Trophoblast cell (in vitro differentiated cells and primary cell): ENCODE measurements at regions not wholly inside any gene's neighbourhood (a gene's known extent, or its start where the extent isn't known, plus 50 kb on each side); places are given as distances from the start of the nearest gene placed in this dataset.
A peak's percentile ranks its signal among the peaks of the same experiment; 100 is the strongest.

Experiments
- DNase-seq, 2 donors: peaks; one replicate each; pipeline ENCODE4 v3.0.0-alpha.2; 2016
- H2AFZ ChIP-seq: 2 replicates; pipeline ENCODE4 v1.6.1; 2013; ENCODE audit warnings: low read length, moderate library complexity, mild to moderate bottlenecking; ENCODE audit not compliant: insufficient read depth, poor library complexity
- H2AK5ac ChIP-seq: 2 replicates; pipeline ENCODE4 v1.6.1; 2013; ENCODE audit warnings: mild to moderate bottlenecking, low read length
- H2BK120ac ChIP-seq: 2 replicates; pipeline ENCODE4 v1.6.1; 2013; ENCODE audit warnings: low read length, mild to moderate bottlenecking, moderate library complexity; ENCODE audit not compliant: insufficient read depth, poor library complexity
- H2BK12ac ChIP-seq: 2 replicates; pipeline ENCODE4 v1.6.1; 2013; ENCODE audit warnings: mild to moderate bottlenecking, low read length, moderate library complexity
- H2BK5ac ChIP-seq: 2 replicates; pipeline ENCODE4 v1.6.1; 2013; ENCODE audit warnings: low read length, low read depth, moderate library complexity, mild to moderate bottlenecking; ENCODE audit not compliant: poor library complexity
- H3K14ac ChIP-seq: 2 replicates; pipeline ENCODE4 v1.6.1; 2013; ENCODE audit warnings: mild to moderate bottlenecking, low read length
- H3K18ac ChIP-seq: 2 replicates; pipeline ENCODE4 v1.6.1; 2013; ENCODE audit warnings: mild to moderate bottlenecking, low read length
- H3K23ac ChIP-seq: 2 replicates; pipeline ENCODE4 v1.6.1; 2013; ENCODE audit warnings: low read length
- H3K27ac ChIP-seq: 2 replicates; pipeline ENCODE4 v1.5.1; 2013; ENCODE audit warnings: low read depth, mild to moderate bottlenecking, inconsistent platforms, low read length, moderate library complexity
- H3K27me3 ChIP-seq: 2 replicates; pipeline ENCODE4 v1.6.1; 2013; ENCODE audit warnings: inconsistent platforms, mild to moderate bottlenecking, low read length, moderate library complexity; ENCODE audit not compliant: insufficient read depth
- H3K36me3 ChIP-seq, 2 experiments: 1 replicate in 1 of 2; 2 replicates in 1 of 2; pipeline ENCODE4 v1.6.1; 2013; ENCODE audit warnings: low read length in 2 of 2, mild to moderate bottlenecking in 2 of 2, moderate library complexity in 1 of 2; ENCODE audit not compliant: insufficient read depth in 2 of 2, control insufficient read depth in 1 of 2
- H3K4ac ChIP-seq: 2 replicates; pipeline ENCODE4 v1.6.1; 2013; ENCODE audit warnings: low read depth, mild to moderate bottlenecking, low read length, moderate library complexity
- H3K4me1 ChIP-seq, 2 experiments: 1 replicate in 1 of 2; 2 replicates in 1 of 2; pipeline ENCODE4 v1.6.1; 2013; ENCODE audit warnings: low read length in 2 of 2, mild to moderate bottlenecking in 2 of 2, moderate library complexity in 1 of 2; ENCODE audit not compliant: insufficient read depth in 2 of 2, control insufficient read depth in 1 of 2
- H3K4me2 ChIP-seq: 2 replicates; pipeline ENCODE4 v1.6.1; 2013; ENCODE audit warnings: inconsistent platforms, mild to moderate bottlenecking, low read length, moderate library complexity
- H3K4me3 ChIP-seq: 2 replicates; pipeline ENCODE4 v1.5.1; 2013; ENCODE audit warnings: mild to moderate bottlenecking, low read depth, low read length, inconsistent platforms
- H3K79me1 ChIP-seq: one replicate; pipeline ENCODE4 v1.6.1; 2013; ENCODE audit warnings: low read length
- H3K79me2 ChIP-seq: 2 replicates; pipeline ENCODE4 v1.6.1; 2013; ENCODE audit warnings: low read length, mild to moderate bottlenecking; ENCODE audit not compliant: control insufficient read depth, insufficient read depth, poor library complexity
- H3K9ac ChIP-seq: 2 replicates; pipeline ENCODE4 v1.6.1; 2013; ENCODE audit warnings: mild to moderate bottlenecking, low read length
- H3K9me3 ChIP-seq: 2 replicates; pipeline ENCODE4 v1.6.1; 2013; ENCODE audit warnings: low read depth, mild to moderate bottlenecking, control low read depth, inconsistent platforms, low read length; ENCODE audit not compliant: insufficient read depth
- H4K12ac ChIP-seq: 2 replicates; pipeline ENCODE4 v1.6.1; 2013; ENCODE audit warnings: low read depth, mild to moderate bottlenecking, low read length, moderate library complexity
- H4K8ac ChIP-seq: 2 replicates; pipeline ENCODE4 v1.6.1; 2013; ENCODE audit warnings: low read depth, mild to moderate bottlenecking, low read length, moderate library complexity
- H4K91ac ChIP-seq: one replicate; pipeline ENCODE4 v1.6.1; 2013; ENCODE audit warnings: low read depth, mild to moderate bottlenecking, low read length, moderate library complexity
- WGBS: extraction: QIAGEN DNeasy Blood & Tissue Kit; methylation state at CpG from one replicate; pipeline ENCODE4 v1.1.7; 2013; ENCODE audit warnings: missing lambda C conversion rate; ENCODE audit not compliant: insufficient read length, insufficient coverage; ENCODE audit errors: extremely low coverage; 5-methylcytosine and 5-hydroxymethylcytosine counted together

GRCh38 chr15:59834528-59834927 is 145.4 kb upstream of the BNIP2 start:
- Histone ChIP-seq H3K4me3 (no peak overlapping the region), H3K4me1 (peaks cover 0 to 1% of the 10 kb centered on the region in 2 experiments), H2AFZ (no peak overlapping the region), H4K12ac (no peak overlapping the region), H3K18ac (no peak overlapping the region), H4K91ac (no peak overlapping the region), H2BK12ac (no peak overlapping the region), H3K4me2 (no peak overlapping the region), H3K4ac (no peak overlapping the region), H3K23ac (no peak overlapping the region), H3K36me3 (no peaks in the 10 kb centered on the region), H2BK5ac (no peak overlapping the region), H3K14ac (no peak overlapping the region), H3K9me3 (no peaks in the 10 kb centered on the region), H4K8ac (no peak overlapping the region), H2BK120ac (no peak overlapping the region), H3K27me3 (no peaks in the 10 kb centered on the region), H3K79me1 (no peaks in the 10 kb centered on the region), H3K79me2 (no peaks in the 10 kb centered on the region), H3K27ac (no peak overlapping the region), H2AK5ac (no peak overlapping the region), H3K9ac (no peak overlapping the region)
- DNase-seq, result no peak
- WGBS, result no CpG with 5 or more reads among the region's 3 CpGs

GRCh38 chr15:59833366-59833765 is 144.2 kb upstream of the BNIP2 start:
- Histone ChIP-seq H4K91ac (no peak overlapping the region), H3K18ac (no peak overlapping the region), H2AFZ (no peak overlapping the region), H3K36me3 (no peaks in the 10 kb centered on the region), H3K4me2 (no peak overlapping the region), H2AK5ac (no peak overlapping the region), H3K14ac (no peak overlapping the region), H3K9me3 (no peaks in the 10 kb centered on the region), H3K4me1 (peaks cover 0 to 3% of the 10 kb centered on the region in 2 experiments), H2BK12ac (no peak overlapping the region), H3K9ac (no peak overlapping the region), H4K8ac (no peak overlapping the region), H2BK120ac (no peak overlapping the region), H3K79me2 (no peaks in the 10 kb centered on the region), H3K23ac (no peak overlapping the region), H3K4ac (no peak overlapping the region), H4K12ac (no peak overlapping the region), H3K4me3 (no peak overlapping the region), H3K27me3 (no peaks in the 10 kb centered on the region), H3K27ac (no peak overlapping the region), H2BK5ac (no peak overlapping the region), H3K79me1 (no peaks in the 10 kb centered on the region)
- DNase-seq, result no peak
- no CpG with 5 or more reads among the region's 3 CpGs for WGBS

- Histone ChIP-seq H2BK5ac (no peak overlapping the region), H4K91ac (no peak overlapping the region), H3K27me3 (no peaks in the 10 kb centered on the region), H4K12ac (no peak overlapping the region), H3K4me1 (peaks cover 0 to 3% of the 10 kb centered on the region in 2 experiments), H4K8ac (no peak overlapping the region), H3K36me3 (no peaks in the 10 kb centered on the region), H2BK12ac (no peak overlapping the region), H3K79me2 (no peaks in the 10 kb centered on the region), H3K4me2 (no peak overlapping the region), H3K4me3 (no peak overlapping the region), H3K4ac (no peak overlapping the region), H3K79me1 (no peaks in the 10 kb centered on the region), H3K9me3 (no peaks in the 10 kb centered on the region), H2AFZ (no peak overlapping the region), H3K18ac (no peak overlapping the region), H3K14ac (no peak overlapping the region), H2BK120ac (no peak overlapping the region), H3K27ac (no peak overlapping the region), H2AK5ac (no peak overlapping the region), H3K23ac (no peak overlapping the region), H3K9ac (no peak overlapping the region)
- no peak for DNase-seq
- no CpG with 5 or more reads among the region's 5 CpGs for WGBS
These were observed 141.8 kb upstream of the BNIP2 start for GRCh38 chr15:59830873-59831272.

- Histone ChIP-seq H3K4me3 (no peak overlapping the region), H3K4me1 (peaks cover 0 to 3% of the 10 kb centered on the region in 2 experiments), H2BK5ac (no peak overlapping the region), H3K36me3 (no peaks in the 10 kb centered on the region), H2AK5ac (no peak overlapping the region), H3K27me3 (no peaks in the 10 kb centered on the region), H3K79me2 (no peaks in the 10 kb centered on the region), H3K4ac (no peak overlapping the region), H3K18ac (no peak overlapping the region), H3K9me3 (no peaks in the 10 kb centered on the region), H3K27ac (no peak overlapping the region), H2AFZ (no peak overlapping the region), H2BK12ac (no peak overlapping the region), H2BK120ac (no peak overlapping the region), H3K14ac (no peak overlapping the region), H3K9ac (no peak overlapping the region), H3K79me1 (no peaks in the 10 kb centered on the region), H4K8ac (no peak overlapping the region), H3K4me2 (no peak overlapping the region), H4K12ac (no peak overlapping the region), H3K23ac (peak overlapping the region; percentile 86), H4K91ac (no peak overlapping the region)
- WGBS, result no CpG with 5 or more reads among the region's 2 CpGs
- no peak for DNase-seq
These were observed 141.0 kb upstream of the BNIP2 start for GRCh38 chr15:59830098-59830497.
